ENCODE measurements at regions not wholly inside any gene's neighbourhood (a gene's known extent, or its start where the extent isn't known, plus 50 kb on each side); places are given as distances from the start of the nearest gene placed in this dataset.

DNA sequence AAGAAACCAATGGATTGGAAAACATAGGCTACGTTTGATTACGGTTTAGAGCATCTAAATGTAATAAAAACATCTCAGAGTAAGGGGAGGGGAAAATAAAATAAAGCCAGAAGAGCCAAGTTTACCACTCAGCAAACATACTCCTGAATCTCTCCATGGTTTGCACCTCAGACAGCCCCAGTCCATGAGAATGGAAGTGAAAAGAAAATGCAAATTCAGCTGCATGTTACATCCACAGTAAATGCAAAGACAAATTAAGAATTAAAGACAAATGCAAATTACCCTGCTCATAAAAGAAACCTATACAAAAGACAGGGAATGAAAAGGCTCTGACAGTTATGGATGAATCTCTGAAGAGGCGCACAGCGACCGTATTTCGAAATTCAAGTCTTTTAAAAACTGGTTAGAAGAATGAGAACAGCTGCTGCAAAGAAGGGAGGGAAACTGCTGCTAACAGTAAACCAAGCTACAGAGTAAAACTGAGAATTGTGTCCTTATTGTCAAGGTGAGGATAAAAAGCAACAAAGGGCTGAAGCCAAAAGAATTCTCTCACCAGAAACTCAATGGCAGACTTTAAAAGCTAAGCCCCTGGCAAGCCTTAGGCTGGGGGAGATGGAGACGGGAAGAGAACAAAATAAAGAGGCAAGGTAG is 197.9 kb upstream of the ACVR2A start:
- H3K36me3 Mint-ChIP-seq (ENCODE audit: insufficient read depth, unreplicated experiment): no peaks in the 10 kb centered on the region
- H3K27me3 Mint-ChIP-seq (ENCODE audit: insufficient read depth, unreplicated experiment): no peaks in the 10 kb centered on the region
- H3K27ac Mint-ChIP-seq (ENCODE audit: low read depth, unreplicated experiment): no peak overlapping the region
- intact Hi-C loops (cut with micrococcal nuclease): no loop called here
- CTCF ChIA-PET: interaction anchor here (0.8 kb wide), 1 partner anchor 9 kb away, joined by 3 read pairs; no protein-coding TSS in a partner anchor
- POLR2A ChIA-PET: interaction anchor here (0.8 kb wide), 1 partner anchor 17 kb away, joined by 4 read pairs; no protein-coding TSS in a partner anchor
- no TSS peak for BruUV-seq (replicated peaks)
- H3K9me3 Mint-ChIP-seq (ENCODE audit: unreplicated experiment): no peaks in the 10 kb centered on the region
- H3K4me3 Mint-ChIP-seq (ENCODE audit: unreplicated experiment): no peak overlapping the region
- no peak for DNase-seq (ENCODE audit: unreplicated experiment)
- no peak for TF ChIP-seq CTCF (IDR thresholded peaks at IDR 0.05; ENCODE audit: unreplicated experiment)
- H3K4me1 Mint-ChIP-seq (ENCODE audit: insufficient read depth, unreplicated experiment): peaks cover 8% of the 10 kb centered on the region

DNA sequence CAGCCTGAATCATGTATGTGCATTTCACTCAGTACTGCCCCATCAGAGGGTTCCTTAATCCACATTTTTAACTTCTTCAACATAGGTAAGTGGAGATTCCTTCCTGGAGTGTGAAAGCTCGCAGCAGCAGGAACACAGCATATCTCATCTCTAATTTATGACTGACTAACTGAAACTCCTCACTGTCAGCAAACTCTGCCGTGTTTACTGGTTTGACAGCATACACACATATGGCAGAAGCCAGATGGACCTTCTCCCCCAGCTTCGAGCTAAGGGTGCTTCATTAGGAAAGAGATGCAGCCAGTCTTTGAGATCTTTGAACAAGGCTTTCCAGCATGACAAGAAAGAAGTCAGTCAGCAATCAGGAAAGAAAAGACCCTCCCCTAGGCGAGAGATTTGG is 200.3 kb upstream of the ACVR2A start:
- Mint-ChIP-seq H3K27ac (ENCODE audit: low read depth, unreplicated experiment) (no peak overlapping the region), H3K9me3 (ENCODE audit: unreplicated experiment) (no peaks in the 10 kb centered on the region), H3K4me1 (ENCODE audit: insufficient read depth, unreplicated experiment) (no peaks in the 10 kb centered on the region), H3K4me3 (ENCODE audit: unreplicated experiment) (no peak overlapping the region), H3K36me3 (ENCODE audit: insufficient read depth, unreplicated experiment) (no peaks in the 10 kb centered on the region), H3K27me3 (ENCODE audit: insufficient read depth, unreplicated experiment) (no peaks in the 10 kb centered on the region)
- no peak for DNase-seq (ENCODE audit: unreplicated experiment)
- BruUV-seq (replicated peaks): no TSS peak
- intact Hi-C loops (cut with micrococcal nuclease): no loop called here
- POLR2A ChIA-PET: no interaction called here
- CTCF ChIA-PET: interaction anchor here (0.7 kb wide), 1 partner anchor 327 kb away, joined by 3 read pairs; no protein-coding TSS in a partner anchor
- no peak for TF ChIP-seq CTCF (IDR thresholded peaks at IDR 0.05; ENCODE audit: unreplicated experiment)

DNA sequence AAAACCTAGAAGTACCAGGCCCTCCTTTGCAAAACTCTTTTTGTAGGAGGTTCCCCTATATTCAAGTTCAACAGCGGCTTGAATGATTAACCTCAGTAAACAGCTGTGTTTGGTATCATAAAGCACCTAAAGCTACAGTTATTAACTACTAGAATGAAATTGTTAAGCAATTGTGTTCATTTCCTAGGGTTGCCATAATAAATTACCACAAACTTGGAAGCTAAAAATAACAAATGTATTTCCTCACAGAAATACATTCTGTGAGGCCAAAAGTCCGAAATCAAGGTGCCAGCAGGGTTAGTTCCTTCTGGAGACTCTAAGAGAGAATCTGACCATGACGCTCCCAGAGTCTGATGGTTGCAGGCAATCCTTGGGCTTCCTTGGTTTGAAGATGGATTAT is 202.1 kb upstream of the ACVR2A start:
- H3K4me1 Mint-ChIP-seq (ENCODE audit: insufficient read depth, unreplicated experiment): no peaks in the 10 kb centered on the region
- H3K27ac Mint-ChIP-seq (ENCODE audit: low read depth, unreplicated experiment): no peak overlapping the region
- no TSS peak for BruUV-seq (replicated peaks)
- no peaks in the 10 kb centered on the region for H3K36me3 Mint-ChIP-seq (ENCODE audit: insufficient read depth, unreplicated experiment)
- DNase-seq (ENCODE audit: unreplicated experiment): no peak
- no peak for TF ChIP-seq CTCF (IDR thresholded peaks at IDR 0.05; ENCODE audit: unreplicated experiment)
- H3K9me3 Mint-ChIP-seq (ENCODE audit: unreplicated experiment): no peaks in the 10 kb centered on the region
- ChIA-PET POLR2A (no interaction called here), CTCF (no interaction called here)
- H3K4me3 Mint-ChIP-seq (ENCODE audit: unreplicated experiment): no peak overlapping the region
- intact Hi-C loops (cut with micrococcal nuclease): no loop called here
- H3K27me3 Mint-ChIP-seq (ENCODE audit: insufficient read depth, unreplicated experiment): no peaks in the 10 kb centered on the region

- Mint-ChIP-seq H3K36me3 (ENCODE audit: insufficient read depth, unreplicated experiment) (no peaks in the 10 kb centered on the region), H3K4me3 (ENCODE audit: unreplicated experiment) (no peak overlapping the region), H3K4me1 (ENCODE audit: insufficient read depth, unreplicated experiment) (peaks cover 3% of the 10 kb centered on the region), H3K9me3 (ENCODE audit: unreplicated experiment) (no peaks in the 10 kb centered on the region), H3K27me3 (ENCODE audit: insufficient read depth, unreplicated experiment) (no peaks in the 10 kb centered on the region), H3K27ac (ENCODE audit: low read depth, unreplicated experiment) (no peak overlapping the region)
- DNase-seq (ENCODE audit: unreplicated experiment): no peak
- TF ChIP-seq CTCF (IDR thresholded peaks at IDR 0.05; ENCODE audit: unreplicated experiment): no peak
- intact Hi-C loops (cut with micrococcal nuclease): no loop called here
- BruUV-seq (replicated peaks): no TSS peak
- ChIA-PET POLR2A (no interaction called here), CTCF (no interaction called here)
Observed at GRCh38 chr2:147641651-147642050, 203.2 kb upstream of the ACVR2A start.

Measured in MCF 10A (cell line).